Neuronal stem cell (in vitro differentiated cells): ENCODE measurements at regions not wholly inside any gene's neighbourhood (a gene's known extent, or its start where the extent isn't known, plus 50 kb on each side); places are given as distances from the start of the nearest gene placed in this dataset.
"Not testable (repeated sequence)": the region's sequence is repeated elsewhere in the genome, so short reads cannot be mapped to it uniquely, and the experiment has no call there.

Source experiments
- DNase-seq: peaks from one replicate; pipeline ENCODE4 v3.0.0-alpha.2; 2013; ENCODE audit warnings: low spot score
- H2AFZ ChIP-seq: one replicate; pipeline ENCODE4 v1.6.1; 2013; ENCODE audit warnings: mild to moderate bottlenecking, low read length, inconsistent platforms
- H2AK5ac ChIP-seq: 2 replicates; pipeline ENCODE4 v1.6.1; 2013; ENCODE audit warnings: low read depth, mild to moderate bottlenecking, inconsistent platforms, low read length, moderate library complexity, mixed read lengths
- H2BK120ac ChIP-seq: 2 replicates; pipeline ENCODE4 v1.6.1; 2013; ENCODE audit warnings: low read depth, mild to moderate bottlenecking, inconsistent platforms, low read length, moderate library complexity, mixed read lengths
- H2BK12ac ChIP-seq: one replicate; pipeline ENCODE4 v1.6.1; 2013; ENCODE audit warnings: low read length, inconsistent platforms
- H2BK15ac ChIP-seq: 2 replicates; pipeline ENCODE4 v1.6.1; 2013; ENCODE audit warnings: mild to moderate bottlenecking, low read length, inconsistent platforms, mixed read lengths
- H2BK5ac ChIP-seq: one replicate; pipeline ENCODE4 v1.6.1; 2013; ENCODE audit warnings: inconsistent platforms, mild to moderate bottlenecking, low read length, moderate library complexity
- H3K14ac ChIP-seq: one replicate; pipeline ENCODE4 v1.6.1; 2013; ENCODE audit warnings: low read length, inconsistent platforms
- H3K18ac ChIP-seq: 2 replicates; pipeline ENCODE4 v1.6.1; 2013; ENCODE audit warnings: low read length, inconsistent platforms
- H3K23ac ChIP-seq: 2 replicates; pipeline ENCODE4 v1.6.1; 2013; ENCODE audit warnings: low read depth, mild to moderate bottlenecking, mixed read lengths, low read length, inconsistent platforms; ENCODE audit not compliant: poor library complexity
- H3K27ac ChIP-seq: replicated peaks from 3 replicates; pipeline ENCODE4 v1.5.1; 2013; ENCODE audit warnings: low read length, inconsistent platforms
- H3K27me3 ChIP-seq, 3 experiments: 2 replicates each; pipeline ENCODE4 v1.6.1; 2013; ENCODE audit warnings: low read length in 3 of 3, mild to moderate bottlenecking in 2 of 3, inconsistent platforms in 1 of 3, low read depth in 1 of 3, mixed read lengths in 1 of 3, moderate library complexity in 1 of 3; ENCODE audit not compliant: control insufficient read depth in 3 of 3, insufficient read depth in 3 of 3
- H3K36me3 ChIP-seq, 2 donors: replicated peaks in 1 of 2; 2 replicates each; pipeline ENCODE4 v1.6.1; 2013; ENCODE audit warnings: low read length in 2 of 2; ENCODE audit not compliant: control insufficient read depth in 2 of 2, insufficient read depth in 2 of 2
- H3K4ac ChIP-seq: 2 replicates; pipeline ENCODE4 v1.6.1; 2013; ENCODE audit warnings: inconsistent platforms, mild to moderate bottlenecking, low read length, moderate library complexity
- H3K4me1 ChIP-seq, 2 donors: 1 replicate in 1 of 2; 2 replicates in 1 of 2; pipeline ENCODE4 v1.6.1; 2013; ENCODE audit warnings: low read length in 2 of 2, low read depth in 1 of 2; ENCODE audit not compliant: control insufficient read depth in 2 of 2, insufficient read depth in 1 of 2
- H3K4me2 ChIP-seq: one replicate; pipeline ENCODE4 v1.6.1; 2013; ENCODE audit warnings: mild to moderate bottlenecking, low read length, inconsistent platforms; ENCODE audit not compliant: insufficient read depth, poor library complexity, severe bottlenecking
- H3K4me3 ChIP-seq, 2 donors: 2 replicates each; pipeline ENCODE4 v1.5.1; 2013; ENCODE audit warnings: low read length in 2 of 2, mild to moderate bottlenecking in 2 of 2, inconsistent platforms in 1 of 2, moderate library complexity in 1 of 2
- H3K79me1 ChIP-seq: one replicate; pipeline ENCODE4 v1.6.1; 2013; ENCODE audit warnings: low read depth, mild to moderate bottlenecking, inconsistent platforms, low read length, moderate library complexity
- H3K9ac ChIP-seq: one replicate; pipeline ENCODE4 v1.6.1; 2013; ENCODE audit warnings: mild to moderate bottlenecking, low read depth, low read length, inconsistent platforms; ENCODE audit not compliant: poor library complexity
- H3K9me3 ChIP-seq, 2 donors: replicated peaks in 1 of 2; 2 replicates each; pipeline versions ENCODE3 to v1.6.1; 2013; ENCODE audit warnings: low read length in 2 of 2, mild to moderate bottlenecking in 2 of 2, inconsistent platforms in 1 of 2, low read depth in 1 of 2, mixed read lengths in 1 of 2, moderate library complexity in 1 of 2; ENCODE audit not compliant: control insufficient read depth in 2 of 2, insufficient read depth in 1 of 2
- H4K8ac ChIP-seq: one replicate; pipeline ENCODE4 v1.6.1; 2013; ENCODE audit warnings: low read depth, mild to moderate bottlenecking, inconsistent platforms, low read length, moderate library complexity
- H4K91ac ChIP-seq: one replicate; pipeline ENCODE4 v1.6.1; 2013; ENCODE audit warnings: low read length, low read depth, mild to moderate bottlenecking, inconsistent platforms; ENCODE audit not compliant: poor library complexity
- WGBS, 2 donors: extraction: QIAGEN DNeasy Blood & Tissue Kit; methylation state at CpG; one replicate each; pipeline ENCODE4 v1.1.7; 2013; ENCODE audit warnings: missing lambda C conversion rate in 2 of 2, mixed read lengths in 1 of 2; ENCODE audit not compliant: insufficient read length in 2 of 2, insufficient replicate concordance in 1 of 2; ENCODE audit errors: extremely low coverage in 2 of 2; 5-methylcytosine and 5-hydroxymethylcytosine counted together

DNA sequence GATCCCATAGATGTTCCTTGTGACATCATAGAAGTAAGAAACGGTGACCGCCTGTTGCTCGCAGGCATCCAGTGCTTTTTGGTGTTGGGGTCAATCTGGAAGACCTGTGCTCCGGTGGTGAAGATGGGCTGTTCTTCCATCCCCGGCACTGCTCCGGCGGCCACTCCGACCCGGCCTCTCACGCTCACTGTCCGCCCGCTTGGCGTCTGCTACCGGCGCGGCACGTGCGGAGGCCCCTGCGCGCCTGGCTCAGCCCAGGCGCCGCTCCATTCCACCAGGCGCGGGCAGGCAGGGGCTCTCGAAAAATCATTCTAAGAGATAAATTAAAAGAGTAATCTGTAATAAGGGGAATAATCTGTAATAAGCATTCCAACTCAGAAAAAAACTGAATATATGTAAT is 934.5 kb downstream of the TMEM121 start:
- H2AK5ac ChIP-seq: no peak overlapping the region
- H2BK120ac ChIP-seq: no peak overlapping the region
- no peaks in the 10 kb centered on the region for H3K79me1 ChIP-seq
- H3K4me3 ChIP-seq: no peak overlapping the region
- H3K4me1 ChIP-seq: no peaks in the 10 kb centered on the region
- H2AFZ ChIP-seq: no peak overlapping the region
- H2BK12ac ChIP-seq: no peak overlapping the region
- H3K27me3 ChIP-seq: no peaks in the 10 kb centered on the region
- H3K18ac ChIP-seq: no peak overlapping the region
- H3K27ac ChIP-seq: no peak overlapping the region
- no peak overlapping the region for H3K4me2 ChIP-seq
- H3K4ac ChIP-seq: no peak overlapping the region
- no peak overlapping the region for H4K91ac ChIP-seq
- no peaks in the 10 kb centered on the region for H3K36me3 ChIP-seq
- no peak overlapping the region for H3K14ac ChIP-seq
- H4K8ac ChIP-seq: no peak overlapping the region
- no CpG with 5 or more reads among the region's 25 CpGs for WGBS, 2 donors
- peaks cover 0 to 1% of the 10 kb centered on the region in 2 donors for H3K9me3 ChIP-seq
- DNase-seq: no peak
- no peak overlapping the region for H2BK5ac ChIP-seq
- H3K23ac ChIP-seq: no peak overlapping the region
- H3K9ac ChIP-seq: no peak overlapping the region
- no peak overlapping the region for H2BK15ac ChIP-seq

- not testable (repeated sequence) for H2AFZ ChIP-seq, H3K18ac ChIP-seq, H4K91ac ChIP-seq, H2BK5ac ChIP-seq, H3K36me3 ChIP-seq, H3K27ac ChIP-seq, H3K79me1 ChIP-seq, H2BK15ac ChIP-seq, H3K9me3 ChIP-seq, DNase-seq, H3K4ac ChIP-seq, H4K8ac ChIP-seq, H3K14ac ChIP-seq, H3K27me3 ChIP-seq, H3K9ac ChIP-seq, H3K23ac ChIP-seq, H2BK12ac ChIP-seq, H3K4me3 ChIP-seq, H3K4me2 ChIP-seq, H3K4me1 ChIP-seq, H2BK120ac ChIP-seq, H2AK5ac ChIP-seq
- no CpG with 5 or more reads among the region's 4 CpGs for WGBS, 2 donors
Measured at GRCh38 chr14:106466483-106466882, 940.1 kb downstream of the TMEM121 start.

GRCh38 chr14:106468869-106469268 is 942.5 kb downstream of the TMEM121 start:
- not testable (repeated sequence) for H3K4me2 ChIP-seq, H3K36me3 ChIP-seq, H2AFZ ChIP-seq, H3K23ac ChIP-seq, H3K4ac ChIP-seq, H2BK5ac ChIP-seq, H3K4me1 ChIP-seq, H3K4me3 ChIP-seq, H2BK120ac ChIP-seq, H3K18ac ChIP-seq, DNase-seq, H3K9me3 ChIP-seq, H2BK15ac ChIP-seq, H4K8ac ChIP-seq, H3K27me3 ChIP-seq, H2AK5ac ChIP-seq, H2BK12ac ChIP-seq, H3K9ac ChIP-seq, H4K91ac ChIP-seq, H3K79me1 ChIP-seq, H3K27ac ChIP-seq, H3K14ac ChIP-seq
- no CpG with 5 or more reads among the region's 4 CpGs for WGBS, 2 donors

DNA sequence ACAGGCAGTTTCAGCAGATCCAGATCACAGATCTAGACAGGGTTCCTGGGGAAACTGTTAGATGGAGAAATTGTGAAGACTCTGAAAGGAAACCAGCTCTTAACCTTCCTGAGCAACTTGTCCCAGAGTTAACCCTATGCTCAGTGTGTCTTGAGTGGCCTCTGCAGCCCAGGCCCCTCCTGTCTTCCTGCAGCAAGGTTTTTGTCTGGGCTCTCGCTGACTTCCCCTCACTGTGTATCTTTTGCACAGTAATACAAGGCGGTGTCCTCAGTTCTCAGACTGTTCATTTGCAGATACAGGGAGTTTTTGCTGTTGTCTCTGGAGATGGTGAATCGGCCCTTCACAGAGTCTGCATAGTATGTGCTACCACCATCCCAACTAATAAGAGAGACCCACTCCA is 943.6 kb downstream of the TMEM121 start:
- H2AK5ac ChIP-seq, H2BK5ac ChIP-seq, H3K14ac ChIP-seq, H3K9me3 ChIP-seq, H3K4ac ChIP-seq, H3K23ac ChIP-seq, DNase-seq, H3K4me3 ChIP-seq, H4K8ac ChIP-seq, H3K4me1 ChIP-seq, H3K36me3 ChIP-seq, H2BK120ac ChIP-seq, H3K79me1 ChIP-seq, H3K4me2 ChIP-seq, H2BK15ac ChIP-seq, H2AFZ ChIP-seq, H2BK12ac ChIP-seq, H3K9ac ChIP-seq, H3K27me3 ChIP-seq, H3K18ac ChIP-seq, H4K91ac ChIP-seq, H3K27ac ChIP-seq: not testable (repeated sequence)
- WGBS, 2 donors: no CpG with 5 or more reads among the region's 3 CpGs
